Liver (tissue), 3 donors: ENCODE measurements at regions not wholly inside any gene's neighbourhood (a gene's known extent, or its start where the extent isn't known, plus 50 kb on each side); places are given as distances from the start of the nearest gene placed in this dataset.

Source experiments
- CTCF ChIP-seq: fragments of 150-350 bp; IDR thresholded peaks from 2 replicates; pipeline ENCODE4 v1.5.1; 2017; ENCODE audit warnings: improper control_type of control experiment, low read depth, low read length; ENCODE audit not compliant: missing input control
- GABPA ChIP-seq, 2 donors: IDR thresholded peaks in 1 of 2; conservative IDR thresholded peaks in 1 of 2; 2 replicates each; pipeline ENCODE4 v1.6.1; 2016; ENCODE audit warnings: antibody characterized with exemption in 2 of 2, mild to moderate bottlenecking in 1 of 2, moderate library complexity in 1 of 2
- YY1 ChIP-seq: IDR thresholded peaks from 2 replicates; pipeline ENCODE4 v1.6.1; 2016; ENCODE audit warnings: antibody characterized with exemption, mild to moderate bottlenecking
- donor health status: healthy.
- donor health status: healthy.

GRCh38 chr15:25600751-25601150, 161.9 kb upstream of the UBE3A start:
- no peak for TF ChIP-seq GABPA (IDR thresholded peaks at IDR 0.05 in 1 of 2, conservative IDR thresholded peaks at IDR 0.05 in 1 of 2)
- no peak for TF ChIP-seq YY1
- TF ChIP-seq CTCF, result no peak
